GM12801 (cell line): ENCODE measurements at regions not wholly inside any gene's neighbourhood (a gene's known extent, or its start where the extent isn't known, plus 50 kb on each side); places are given as distances from the start of the nearest gene placed in this dataset.

Experiments
- CTCF ChIP-seq: IDR thresholded peaks from one replicate; pipeline ENCODE4 v1.5.1; 2011; ENCODE audit warnings: control low read depth; ENCODE audit not compliant: insufficient read length; ENCODE audit errors: extremely low read depth

DNA sequence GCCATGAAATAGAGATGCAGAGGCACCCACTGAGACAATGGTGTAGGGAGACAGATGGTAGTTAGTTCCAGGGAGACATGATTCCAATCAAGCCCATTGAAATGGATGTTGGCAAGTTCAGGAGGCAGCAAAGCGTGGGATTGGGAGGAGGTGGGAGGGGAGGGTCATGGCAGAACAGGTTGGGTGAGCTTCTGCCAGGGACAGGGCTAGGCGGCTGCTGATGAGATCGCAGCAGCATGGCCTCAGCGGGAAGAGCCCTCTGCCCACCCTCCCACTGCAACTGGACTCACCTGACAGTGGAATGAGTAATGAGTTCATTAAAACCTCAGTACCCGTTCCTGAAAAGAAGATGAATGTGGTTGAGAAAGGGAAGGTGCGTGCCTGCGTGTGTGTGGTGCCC is 418.2 kb downstream of the CDK5RAP2 start:
- TF ChIP-seq CTCF, result no peak

DNA sequence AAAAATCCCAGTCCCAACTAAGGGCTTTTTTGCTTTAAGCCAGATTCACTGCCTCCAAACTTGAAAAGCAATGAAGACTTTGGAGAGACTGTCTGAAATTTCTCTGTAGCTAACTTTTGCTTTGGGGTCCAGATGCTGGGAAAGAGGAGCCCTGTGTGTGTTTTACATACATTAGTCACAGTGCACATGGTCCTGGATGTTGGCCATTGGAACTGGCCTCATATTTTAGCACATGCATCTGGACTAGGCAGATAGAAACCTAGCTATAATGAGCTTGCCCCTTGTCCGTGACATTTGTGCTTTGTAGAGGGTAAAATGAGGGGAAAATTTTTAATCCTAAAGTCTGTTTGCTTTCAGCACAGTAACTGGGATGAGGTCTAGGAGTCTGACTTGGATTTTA is 421.7 kb downstream of the CDK5RAP2 start:
- TF ChIP-seq CTCF, result no peak

DNA sequence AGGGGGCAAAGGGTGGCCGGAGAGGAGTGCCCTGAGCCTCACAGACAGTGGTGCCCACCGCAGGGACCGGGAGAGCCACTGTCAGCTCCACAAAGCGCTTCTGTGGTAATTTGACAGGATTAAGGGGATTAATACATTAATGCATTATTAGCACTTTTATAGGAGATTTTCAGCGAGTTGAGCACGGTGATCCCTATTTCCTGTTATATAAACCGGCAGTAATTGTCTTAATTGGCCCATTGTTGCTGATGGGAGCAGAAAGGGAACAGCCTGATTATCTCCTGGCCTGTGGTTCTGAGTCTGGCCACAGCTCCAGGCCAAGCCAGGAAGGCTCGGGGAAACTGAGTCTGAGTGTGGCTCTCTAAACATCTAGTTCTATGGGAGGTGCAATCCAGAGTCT is 423.6 kb downstream of the CDK5RAP2 start:
- no peak for TF ChIP-seq CTCF

GRCh38 chr9:120153258-120153657 is 426.7 kb downstream of the CDK5RAP2 start:
- no peak for TF ChIP-seq CTCF

GRCh38 chr9:120152295-120152694 is 427.7 kb downstream of the CDK5RAP2 start:
- no peak for TF ChIP-seq CTCF

DNA sequence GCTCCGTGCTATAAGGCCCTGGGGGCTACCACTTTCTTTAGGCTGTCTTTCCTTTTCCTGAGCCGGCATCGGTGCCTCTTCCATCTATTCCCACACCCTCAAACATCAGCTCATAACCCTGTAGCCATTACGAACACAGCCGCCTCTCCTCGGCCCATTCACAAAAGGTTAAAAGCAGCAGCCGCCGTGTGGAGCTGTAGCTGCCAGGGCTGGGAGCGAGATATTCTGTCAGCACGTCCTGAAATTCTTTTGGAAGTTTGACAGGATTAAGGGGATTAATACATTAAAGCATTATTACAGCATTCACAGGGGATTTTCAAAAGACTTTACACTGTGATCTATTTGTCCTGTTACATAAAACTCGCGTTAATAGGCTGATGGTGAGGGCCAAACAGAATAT is 428.2 kb downstream of the CDK5RAP2 start:
- no peak for TF ChIP-seq CTCF

- no peak for TF ChIP-seq CTCF
These were observed 428.8 kb downstream of the CDK5RAP2 start for GRCh38 chr9:120151149-120151548.

GRCh38 chr9:120138955-120139354 is 441.0 kb downstream of the CDK5RAP2 start:
- TF ChIP-seq CTCF, result no peak
